ENCODE measurements at regions not wholly inside any gene's neighbourhood (a gene's known extent, or its start where the extent isn't known, plus 50 kb on each side); places are given as distances from the start of the nearest gene placed in this dataset.
"Not testable (repeated sequence)": the region's sequence is repeated elsewhere in the genome, so short reads cannot be mapped to it uniquely, and the experiment has no call there.

GRCh38 chr5:67771221-67771620 lies 444.3 kb upstream of the PIK3R1 start:
- DNase-seq (ENCODE audit: low read depth in 2 of 2): no peak

DNA sequence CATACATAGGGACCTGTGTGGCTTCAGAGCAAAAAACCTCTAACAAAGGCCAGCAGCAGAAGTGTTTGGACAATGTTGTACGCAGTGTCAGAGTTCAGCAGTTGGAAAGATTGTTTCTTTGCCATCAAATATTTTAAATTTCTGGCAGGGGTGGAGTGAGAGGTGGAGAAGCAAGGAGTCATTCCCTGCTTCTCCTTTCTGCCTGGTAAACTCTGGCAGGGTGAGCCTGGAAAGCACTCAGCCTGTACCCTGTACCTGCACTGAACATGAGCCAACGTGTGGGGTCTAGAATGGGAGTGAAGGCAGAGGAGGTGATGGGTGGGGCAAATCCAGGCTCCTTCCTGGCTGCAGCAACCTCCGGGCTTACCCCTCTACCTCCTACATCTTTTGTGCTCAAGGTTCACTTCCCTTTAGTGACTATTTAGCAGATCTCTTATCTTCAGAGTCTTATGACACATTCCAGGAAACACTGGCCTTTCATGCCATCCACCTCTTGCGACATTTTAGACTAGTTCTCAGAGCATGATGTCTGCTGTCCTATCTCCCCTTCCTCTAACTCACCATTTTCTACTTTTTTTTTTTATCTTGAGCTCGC lies 445.0 kb upstream of the PIK3R1 start:
- no peak for DNase-seq (ENCODE audit: low read depth in 2 of 2)

GRCh38 chr5:67765697-67766096 lies 449.9 kb upstream of the PIK3R1 start:
- DNase-seq (ENCODE audit: low read depth in 2 of 2): no peak

DNA sequence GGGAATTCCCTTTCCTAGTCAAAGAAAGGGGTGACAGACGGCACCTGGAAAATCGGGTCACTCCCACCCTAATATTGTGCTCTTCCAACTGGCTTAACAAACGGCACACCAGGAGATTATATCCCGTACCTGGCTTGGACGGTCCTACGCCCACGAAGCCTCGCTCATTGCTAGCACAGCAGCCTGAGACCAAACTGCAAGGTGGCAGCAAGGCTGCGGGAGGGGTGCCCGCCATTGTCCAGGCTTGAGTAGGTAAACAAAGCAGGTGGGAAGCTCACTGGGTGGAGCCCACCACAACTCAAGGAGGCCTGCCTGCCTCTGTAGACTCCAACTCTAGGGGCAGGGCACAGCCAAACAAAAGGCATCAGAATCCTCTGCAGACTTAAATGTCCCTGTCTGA lies 457.8 kb upstream of the PIK3R1 start:
- not testable (repeated sequence) for DNase-seq (ENCODE audit: low read depth in 2 of 2)

GRCh38 chr5:67752357-67752708 lies 463.2 kb upstream of the PIK3R1 start:
- DNase-seq (ENCODE audit: low read depth in 2 of 2): no peak

GRCh38 chr5:67748165-67748690 lies 467.3 kb upstream of the PIK3R1 start:
- no peak for DNase-seq (ENCODE audit: low read depth in 2 of 2)

GRCh38 chr5:67747096-67747495 lies 468.5 kb upstream of the PIK3R1 start:
- no peak for DNase-seq (ENCODE audit: low read depth in 2 of 2)

GRCh38 chr5:67746608-67747007 lies 468.9 kb upstream of the PIK3R1 start:
- not testable (repeated sequence) for DNase-seq (ENCODE audit: low read depth in 2 of 2)

GRCh38 chr5:67746103-67746502 lies 469.5 kb upstream of the PIK3R1 start:
- DNase-seq (ENCODE audit: low read depth in 2 of 2): no peak

DNA sequence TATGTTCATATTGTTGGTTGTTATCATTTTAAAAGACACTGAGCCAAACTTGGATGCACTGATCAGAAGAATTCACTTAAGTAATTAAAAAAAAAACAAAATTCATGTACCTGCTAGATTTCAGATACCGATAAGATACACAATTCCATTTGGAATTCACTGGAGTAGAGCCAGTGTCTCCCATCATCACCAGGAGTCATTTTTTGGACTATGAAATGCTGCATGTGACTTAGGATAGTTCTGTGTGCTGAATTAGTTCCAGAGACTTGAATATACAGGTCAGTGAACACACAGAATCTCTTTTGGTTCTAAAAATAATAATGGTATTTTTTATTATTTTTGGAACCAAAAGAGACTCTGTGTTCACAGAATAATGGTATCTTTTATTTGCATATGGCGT lies 482.6 kb upstream of the PIK3R1 start:
- no peak for DNase-seq (ENCODE audit: low read depth in 2 of 2)

GRCh38 chr5:67732471-67732870 lies 483.1 kb upstream of the PIK3R1 start:
- no peak for DNase-seq (ENCODE audit: low read depth in 2 of 2)

DNA sequence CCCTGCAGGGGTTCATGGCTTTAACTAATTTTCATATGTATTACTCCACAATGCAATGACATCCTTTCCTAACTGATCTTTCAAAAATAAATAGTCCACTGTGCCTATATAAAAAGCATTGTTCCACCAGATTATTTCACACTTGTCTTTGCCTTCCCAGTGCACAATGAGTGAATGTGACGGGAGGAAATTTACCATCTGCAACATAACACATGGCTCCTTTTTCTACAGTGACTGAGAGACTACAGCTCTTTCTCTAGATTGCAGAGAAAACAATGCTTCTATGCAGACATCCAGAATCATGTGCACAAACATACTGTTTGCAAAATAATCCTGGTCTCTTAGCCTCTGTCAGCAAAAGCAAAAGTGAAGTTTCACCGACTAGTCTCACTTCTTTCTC lies 483.7 kb upstream of the PIK3R1 start:
- DNase-seq (ENCODE audit: low read depth in 2 of 2): no peak

DNA sequence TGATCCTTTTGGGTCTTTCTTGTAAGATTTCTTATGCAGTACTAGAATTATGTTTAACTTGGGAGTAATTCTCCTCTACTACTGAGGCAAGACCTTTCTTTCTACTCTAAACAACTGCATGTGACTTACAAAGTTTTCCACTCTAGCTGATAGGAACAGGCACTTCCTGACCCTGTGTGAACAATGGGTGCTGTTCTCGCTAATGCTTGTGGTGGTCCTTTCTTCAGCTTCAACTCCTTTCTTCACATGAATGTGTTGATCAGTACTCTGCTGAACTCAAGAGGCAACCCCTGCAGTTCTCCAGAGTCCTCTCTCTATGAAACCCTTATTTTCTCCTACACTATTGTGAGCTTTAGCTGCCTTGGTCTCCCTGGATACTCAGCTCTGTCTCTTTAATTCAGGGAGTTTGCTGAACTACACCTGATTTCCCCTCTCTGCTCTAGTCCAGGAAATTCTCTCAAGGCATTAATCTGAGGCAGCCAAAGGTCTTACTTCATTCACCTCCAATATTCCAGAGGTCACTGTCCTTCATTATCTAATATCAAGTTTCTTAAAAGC lies 484.6 kb upstream of the PIK3R1 start:
- DNase-seq (ENCODE audit: low read depth in 2 of 2): no peak

DNA sequence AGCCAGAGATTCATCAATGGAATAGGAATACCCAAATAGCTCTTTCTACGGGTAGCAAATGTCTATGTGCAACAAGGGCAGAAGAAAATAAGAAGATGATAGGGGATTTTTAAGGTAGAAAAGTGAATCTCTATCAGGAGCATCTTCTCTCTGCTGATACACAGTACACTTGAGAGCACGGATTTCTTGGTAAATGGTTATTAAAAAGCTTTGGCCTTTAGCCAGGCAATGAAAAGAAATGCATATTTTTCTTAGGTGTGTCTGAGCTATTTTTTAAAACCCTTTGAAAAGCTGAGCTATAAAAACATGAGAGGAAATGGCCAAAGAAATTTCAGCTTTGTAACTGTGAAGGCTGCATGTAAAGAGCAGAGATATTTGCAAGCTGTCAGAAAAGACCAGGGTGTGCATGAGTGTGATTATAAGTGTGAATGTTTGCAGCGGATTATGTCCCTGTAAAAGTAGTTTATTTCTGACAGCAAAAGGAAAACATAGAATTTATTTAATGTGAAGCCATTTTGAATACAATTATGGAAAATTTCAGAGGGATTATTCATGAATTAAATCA lies 487.1 kb upstream of the PIK3R1 start:
- DNase-seq (ENCODE audit: low read depth in 2 of 2): no peak

GRCh38 chr5:67725604-67726003 lies 490.0 kb upstream of the PIK3R1 start:
- no peak for DNase-seq (ENCODE audit: low read depth in 2 of 2)

- no peak for DNase-seq (ENCODE audit: low read depth in 2 of 2)
These were observed 491.0 kb upstream of the PIK3R1 start for GRCh38 chr5:67724412-67725135.

GRCh38 chr5:67723873-67724272 lies 491.7 kb upstream of the PIK3R1 start:
- no peak for DNase-seq (ENCODE audit: low read depth in 2 of 2)

- not testable (repeated sequence) for DNase-seq (ENCODE audit: low read depth in 2 of 2)
These were observed 493.0 kb upstream of the PIK3R1 start for GRCh38 chr5:67722582-67722981.

- no peak for DNase-seq (ENCODE audit: low read depth in 2 of 2)
These were observed 495.3 kb upstream of the PIK3R1 start for GRCh38 chr5:67720162-67720772.

- no peak for DNase-seq (ENCODE audit: low read depth in 2 of 2)
These were observed 505.4 kb upstream of the CD180 start for GRCh38 chr5:67702008-67702407.

DNA sequence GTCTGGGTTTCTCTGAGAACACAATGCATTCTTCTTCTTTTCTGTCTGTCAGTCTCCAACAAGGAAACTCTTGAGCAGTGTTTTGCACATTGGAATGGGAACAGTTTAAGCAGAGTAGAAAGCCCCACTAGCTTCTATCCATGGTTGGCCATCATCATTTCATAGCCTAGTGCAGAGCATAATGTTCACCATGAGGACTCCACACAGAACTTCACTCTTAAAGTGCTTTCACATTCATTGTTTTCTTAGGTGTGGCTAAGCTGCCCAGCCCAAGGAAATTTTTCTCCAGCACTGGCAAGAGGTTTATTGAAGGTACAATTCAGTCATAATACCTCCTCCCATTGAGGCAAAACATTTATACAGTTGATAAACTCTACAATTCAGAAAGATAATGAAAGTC lies 503.0 kb upstream of the CD180 start:
- no peak for DNase-seq (ENCODE audit: low read depth in 2 of 2)

- no peak for DNase-seq (ENCODE audit: low read depth in 2 of 2)
These were observed 499.8 kb upstream of the CD180 start for GRCh38 chr5:67696446-67696845.

DNA sequence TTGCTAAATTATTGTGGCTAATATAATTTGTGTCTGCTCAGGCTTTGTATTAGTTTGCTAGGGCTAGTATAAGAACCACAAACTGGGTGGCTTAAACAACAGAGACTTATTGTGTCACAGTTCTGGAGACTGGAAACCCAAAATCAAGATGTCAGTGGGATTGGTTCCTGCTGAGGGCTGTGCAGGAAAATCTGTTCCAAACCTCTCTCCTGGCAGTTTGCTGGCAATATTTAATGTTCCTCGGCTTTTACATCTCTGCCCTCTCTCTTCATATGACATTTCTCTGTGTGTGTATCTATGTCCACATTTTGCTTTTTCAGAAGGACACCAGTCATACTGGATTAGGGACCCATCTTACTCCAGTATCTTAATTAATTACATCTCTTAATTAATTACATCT lies 498.8 kb upstream of the CD180 start:
- no peak for DNase-seq (ENCODE audit: low read depth in 2 of 2)
